HUES48 (cell line): ENCODE measurements at regions not wholly inside any gene's neighbourhood (a gene's known extent, or its start where the extent isn't known, plus 50 kb on each side); places are given as distances from the start of the nearest gene placed in this dataset.

Experiments
- H3K27ac ChIP-seq: one replicate; pipeline ENCODE4 v1.7.0; 2013; ENCODE audit warnings: low read depth, low read length, inconsistent platforms
- H3K27me3 ChIP-seq: 2 replicates; pipeline ENCODE4 v1.6.1; 2013; ENCODE audit warnings: mild to moderate bottlenecking, low read length; ENCODE audit not compliant: control insufficient read depth, insufficient read depth
- H3K36me3 ChIP-seq: 2 replicates; pipeline ENCODE4 v1.6.1; 2013; ENCODE audit warnings: low read length; ENCODE audit not compliant: control insufficient read depth, insufficient read depth
- H3K4me1 ChIP-seq: 2 replicates; pipeline ENCODE4 v1.6.1; 2013; ENCODE audit warnings: mild to moderate bottlenecking, low read length; ENCODE audit not compliant: control insufficient read depth, insufficient read depth
- H3K4me3 ChIP-seq: 2 replicates; pipeline ENCODE4 v1.5.1; 2013; ENCODE audit warnings: mild to moderate bottlenecking, low read depth, low read length
- H3K9ac ChIP-seq: 2 replicates; pipeline ENCODE4 v1.6.1; 2013; ENCODE audit warnings: mild to moderate bottlenecking, low read depth, low read length, moderate library complexity
- H3K9me3 ChIP-seq: 2 replicates; pipeline ENCODE4 v1.6.1; 2013; ENCODE audit warnings: low read length; ENCODE audit not compliant: control insufficient read depth, insufficient read depth

GRCh38 chr12:76216585-76217472 is 131.4 kb downstream of the BBS10 start:
- Histone ChIP-seq H3K27me3 (no peaks in the 10 kb centered on the region), H3K9ac (no peak overlapping the region), H3K27ac (no peak overlapping the region), H3K9me3 (no peaks in the 10 kb centered on the region), H3K4me1 (no peaks in the 10 kb centered on the region), H3K4me3 (no peak overlapping the region), H3K36me3 (no peaks in the 10 kb centered on the region)

DNA sequence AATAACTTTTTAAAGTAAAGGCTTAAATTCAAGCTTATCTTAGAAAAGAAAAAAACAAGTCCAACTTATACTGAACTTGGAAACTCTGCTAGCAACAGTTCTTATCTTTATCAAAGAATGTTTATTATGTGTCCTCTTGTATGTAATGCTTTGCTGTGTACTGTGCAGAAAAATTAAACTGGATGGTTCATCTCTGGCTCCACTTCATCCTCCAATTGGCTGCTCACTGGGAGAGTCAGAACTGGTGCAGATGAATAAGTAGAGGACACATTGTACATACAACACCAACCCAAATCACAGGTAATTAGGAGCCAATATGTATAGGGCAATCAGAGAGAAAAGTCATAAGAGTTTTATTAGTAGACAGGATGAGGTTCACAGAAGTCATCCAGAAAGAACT is 123.6 kb upstream of the NAP1L1 start:
- Histone ChIP-seq H3K27me3 (no peaks in the 10 kb centered on the region), H3K9me3 (0 out of 2 replicates have a peak, but pooled peaks cover 2% of the 10 kb centered on the region), H3K36me3 (no peaks in the 10 kb centered on the region), H3K4me3 (no peak overlapping the region), H3K9ac (no peak overlapping the region), H3K27ac (no peak overlapping the region), H3K4me1 (no peaks in the 10 kb centered on the region)

- Histone ChIP-seq H3K27me3 (no peaks in the 10 kb centered on the region), H3K4me1 (no peaks in the 10 kb centered on the region), H3K9ac (no peak overlapping the region), H3K4me3 (no peak overlapping the region), H3K9me3 (0 out of 2 replicates have a peak, but pooled peaks cover 9% of the 10 kb centered on the region), H3K36me3 (no peaks in the 10 kb centered on the region), H3K27ac (no peak overlapping the region)
These were observed 122.2 kb upstream of the NAP1L1 start for GRCh38 chr12:76206677-76207072.

DNA sequence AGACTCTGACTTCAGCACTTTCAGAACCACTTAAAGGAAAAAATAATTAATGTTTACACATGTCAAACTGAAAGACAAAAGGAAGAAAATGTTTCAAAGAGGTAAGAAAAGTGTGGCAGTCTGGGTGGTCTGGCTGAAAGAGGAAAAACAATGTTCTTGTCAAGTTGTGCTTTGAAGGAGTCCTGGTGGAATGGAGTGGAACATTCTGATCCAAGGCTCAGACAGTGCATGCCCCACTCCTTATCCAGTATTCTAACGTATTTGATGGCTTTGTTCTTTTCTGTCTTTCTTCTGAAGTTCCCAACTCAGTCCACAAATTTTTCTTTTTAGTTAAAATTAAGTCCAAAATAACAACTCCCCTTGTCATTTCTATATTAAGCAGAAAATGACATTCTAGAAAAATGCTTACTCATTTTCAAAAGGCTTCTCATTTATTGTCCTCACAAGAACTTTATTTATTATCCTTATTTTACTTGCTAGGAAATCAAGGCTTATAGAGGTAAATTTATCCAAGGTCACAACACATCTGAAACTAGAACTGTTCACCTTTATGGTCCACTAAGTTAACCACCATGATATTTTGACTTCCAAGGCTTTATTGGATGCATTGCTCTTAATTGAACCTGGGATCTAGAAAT is 121.7 kb upstream of the NAP1L1 start:
- Histone ChIP-seq H3K27me3 (no peaks in the 10 kb centered on the region), H3K36me3 (no peaks in the 10 kb centered on the region), H3K9me3 (0 out of 2 replicates have a peak, but pooled peaks cover 9% of the 10 kb centered on the region), H3K9ac (no peak overlapping the region), H3K4me1 (no peaks in the 10 kb centered on the region), H3K27ac (no peak overlapping the region), H3K4me3 (no peak overlapping the region)

DNA sequence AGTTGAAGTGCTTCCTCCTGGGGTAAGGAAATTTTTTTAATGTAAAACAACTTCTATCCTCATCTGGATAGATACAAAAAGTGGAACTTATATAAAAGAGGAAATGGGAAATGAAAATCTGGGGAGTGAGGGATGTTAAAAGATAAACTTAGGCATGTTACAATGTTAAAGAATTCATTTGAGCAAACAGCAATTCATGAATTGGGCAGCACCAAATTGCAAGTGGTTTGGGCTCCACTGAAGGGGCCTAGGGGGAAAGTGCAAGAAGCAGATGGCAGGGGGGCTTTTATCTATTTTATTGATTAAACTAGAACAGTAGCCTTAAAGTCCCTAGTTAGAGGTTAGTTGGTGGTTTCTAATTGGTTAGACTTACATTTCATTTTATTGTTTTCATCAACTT is 118.1 kb upstream of the NAP1L1 start:
- Histone ChIP-seq H3K27ac (no peak overlapping the region), H3K27me3 (no peaks in the 10 kb centered on the region), H3K9ac (no peak overlapping the region), H3K4me1 (no peaks in the 10 kb centered on the region), H3K36me3 (no peaks in the 10 kb centered on the region), H3K9me3 (peaks cover 17% of the 10 kb centered on the region), H3K4me3 (no peak overlapping the region)

- Histone ChIP-seq H3K36me3 (no peaks in the 10 kb centered on the region), H3K4me1 (no peaks in the 10 kb centered on the region), H3K9me3 (peaks cover 17% of the 10 kb centered on the region), H3K9ac (no peak overlapping the region), H3K27ac (no peak overlapping the region), H3K4me3 (no peak overlapping the region), H3K27me3 (no peaks in the 10 kb centered on the region)
These were observed 117.3 kb upstream of the NAP1L1 start for GRCh38 chr12:76201758-76202157.

- peaks cover 17% of the 10 kb centered on the region for H3K9me3 ChIP-seq
- H3K27ac ChIP-seq, result no peak overlapping the region
- H3K27me3 ChIP-seq, result no peaks in the 10 kb centered on the region
- no peaks in the 10 kb centered on the region for H3K36me3 ChIP-seq
- no peaks in the 10 kb centered on the region for H3K4me1 ChIP-seq
- no peak overlapping the region for H3K9ac ChIP-seq
- H3K4me3 ChIP-seq, result no peak overlapping the region
These were observed 116.8 kb upstream of the NAP1L1 start for GRCh38 chr12:76201316-76201715.

- H3K27me3 ChIP-seq, result no peaks in the 10 kb centered on the region
- peaks cover 17% of the 10 kb centered on the region for H3K9me3 ChIP-seq
- no peaks in the 10 kb centered on the region for H3K36me3 ChIP-seq
- no peaks in the 10 kb centered on the region for H3K4me1 ChIP-seq
- H3K9ac ChIP-seq, result no peak overlapping the region
- no peak overlapping the region for H3K27ac ChIP-seq
- H3K4me3 ChIP-seq, result no peak overlapping the region
These were observed 115.3 kb upstream of the NAP1L1 start for GRCh38 chr12:76199808-76200207.

DNA sequence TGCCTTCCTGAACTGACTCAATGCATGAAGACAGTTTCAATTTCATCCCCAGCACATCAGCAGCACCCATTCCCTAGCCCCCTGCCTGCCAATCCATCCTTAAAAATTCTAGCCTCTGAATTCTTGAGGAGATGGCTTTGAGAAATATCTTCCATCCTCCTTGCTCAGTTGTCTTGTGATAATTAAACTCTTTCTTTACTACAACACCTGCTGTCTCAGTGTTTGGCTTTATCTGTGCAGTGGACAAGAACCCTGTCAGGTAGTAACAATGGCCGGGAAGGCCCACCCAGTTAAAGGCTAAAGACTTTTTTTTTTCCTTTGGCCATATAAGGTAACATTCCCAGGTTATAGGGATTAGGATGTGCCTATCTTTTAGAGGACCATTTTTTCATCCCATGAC is 114.4 kb upstream of the NAP1L1 start:
- no peak overlapping the region for H3K9ac ChIP-seq
- no peaks in the 10 kb centered on the region for H3K4me1 ChIP-seq
- H3K9me3 ChIP-seq, result peaks cover 17% of the 10 kb centered on the region
- H3K27me3 ChIP-seq, result no peaks in the 10 kb centered on the region
- no peaks in the 10 kb centered on the region for H3K36me3 ChIP-seq
- H3K4me3 ChIP-seq, result no peak overlapping the region
- no peak overlapping the region for H3K27ac ChIP-seq

DNA sequence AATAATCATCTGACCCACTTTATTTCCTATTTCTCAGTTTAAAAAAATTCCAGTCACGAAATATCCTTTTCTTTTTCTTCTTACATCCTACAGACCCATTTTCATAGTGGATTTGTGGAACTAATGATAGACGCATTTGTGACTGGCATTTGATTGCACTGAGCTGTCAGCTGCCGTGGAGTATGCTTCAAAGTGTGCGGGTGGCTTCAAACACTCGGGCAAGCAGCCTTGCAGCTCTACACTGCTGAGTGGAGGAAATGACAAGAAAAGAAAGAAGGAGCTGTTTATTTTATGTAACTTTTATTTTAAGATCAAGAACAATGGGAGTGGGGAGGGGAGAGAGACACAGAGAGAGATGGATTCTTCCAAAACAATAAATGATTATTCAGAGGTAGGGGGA is 112.8 kb upstream of the NAP1L1 start:
- H3K9me3 ChIP-seq, result peaks cover 10% of the 10 kb centered on the region
- no peak overlapping the region for H3K4me3 ChIP-seq
- H3K27ac ChIP-seq, result no peak overlapping the region
- H3K36me3 ChIP-seq, result no peaks in the 10 kb centered on the region
- H3K9ac ChIP-seq, result no peak overlapping the region
- no peaks in the 10 kb centered on the region for H3K27me3 ChIP-seq
- H3K4me1 ChIP-seq, result no peaks in the 10 kb centered on the region

GRCh38 chr12:76195920-76196319 is 111.4 kb upstream of the NAP1L1 start:
- no peak overlapping the region for H3K27ac ChIP-seq
- H3K4me1 ChIP-seq, result no peaks in the 10 kb centered on the region
- no peaks in the 10 kb centered on the region for H3K36me3 ChIP-seq
- H3K4me3 ChIP-seq, result no peak overlapping the region
- peaks cover 8% of the 10 kb centered on the region for H3K9me3 ChIP-seq
- no peaks in the 10 kb centered on the region for H3K27me3 ChIP-seq
- no peak overlapping the region for H3K9ac ChIP-seq
